ENCODE measurements at regions not wholly inside any gene's neighbourhood (a gene's known extent, or its start where the extent isn't known, plus 50 kb on each side); places are given as distances from the start of the nearest gene placed in this dataset.
A peak's percentile ranks its signal among the peaks of the same experiment; 100 is the strongest.

- TF ChIP-seq CTCF (IDR thresholded peaks at IDR 0.05) (0 out of 3 replicates have a peak, but pooled peaks have one; percentile 2), POLR2A (IDR thresholded peaks at IDR 0.05; ENCODE audit: low read length) (no peak), RNF2 (IDR thresholded peaks at IDR 0.05; ENCODE audit: borderline replicate concordance, low read depth) (no peak), TP53 (CRISPR knock-in tag; IDR thresholded peaks at IDR 0.05) (no peak), PHF8 (IDR thresholded peaks at IDR 0.05; ENCODE audit: borderline replicate concordance, low read depth) (no peak), EP300 (IDR thresholded peaks at IDR 0.05) (no peak)
Measured at GRCh38 chr2:131674174-131674507, 146.5 kb downstream of the CCDC74A start.

Data from A549 (cell line).